Erythroblast (primary cell): ENCODE measurements at regions not wholly inside any gene's neighbourhood (a gene's known extent, or its start where the extent isn't known, plus 50 kb on each side); places are given as distances from the start of the nearest gene placed in this dataset.
"Not testable (repeated sequence)": the region's sequence is repeated elsewhere in the genome, so short reads cannot be mapped to it uniquely, and the experiment has no call there.

Source experiments
- DNase-seq, 2 experiments: peaks; one replicate each; lab custom pipeline; 2025; lab: John Stamatoyannopoulos, UW
- GATA1 ChIP-seq: IDR thresholded peaks from 2 replicates; pipeline ENCODE4 v1.6.1; 2011; ENCODE audit warnings: low read depth, mild to moderate bottlenecking, control low read depth, low read length, moderate library complexity
- POLR2A ChIP-seq: IDR thresholded peaks from 2 replicates; pipeline ENCODE4 v1.6.1; 2011; ENCODE audit warnings: mild to moderate bottlenecking, low read length

DNA sequence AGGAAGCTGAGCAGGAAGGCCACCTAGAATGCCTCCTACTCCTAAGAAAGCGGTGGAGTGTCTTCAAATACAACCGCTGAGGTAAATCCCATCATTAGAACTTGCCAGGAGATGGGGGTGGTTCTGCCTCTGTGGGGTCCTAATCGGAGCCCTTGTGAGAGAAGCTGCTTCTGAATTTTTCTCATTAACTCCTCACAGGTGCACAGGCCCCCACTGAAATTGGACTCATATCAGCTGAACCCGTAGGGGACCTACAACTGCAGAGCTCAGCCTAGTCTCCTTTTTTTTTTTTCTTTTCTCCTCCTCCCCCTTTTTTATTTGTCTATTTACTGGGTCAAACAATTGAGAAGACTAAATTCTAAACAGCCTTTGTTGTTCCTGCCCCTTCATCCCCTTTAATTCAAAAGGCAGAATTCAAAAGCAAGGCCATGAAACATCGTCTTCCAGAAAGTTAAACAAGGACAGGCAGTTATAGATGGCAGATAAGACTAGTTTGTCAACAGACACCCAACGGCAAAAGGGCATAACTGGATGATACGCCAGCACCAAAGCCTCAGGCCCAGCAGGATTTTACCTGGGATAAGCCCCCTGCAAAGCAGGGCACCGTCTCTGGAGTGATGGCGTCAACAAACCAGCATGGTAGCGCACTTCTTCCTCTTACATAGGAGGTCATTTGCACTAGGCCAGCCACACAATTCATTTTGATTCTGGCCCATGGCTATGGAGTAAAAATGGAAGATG is 213.7 kb upstream of the HES1 start:
- TF ChIP-seq GATA1: no peak
- no peak for TF ChIP-seq POLR2A
- DNase-seq: peak in 1 of 2 experiments; percentile 19

DNA sequence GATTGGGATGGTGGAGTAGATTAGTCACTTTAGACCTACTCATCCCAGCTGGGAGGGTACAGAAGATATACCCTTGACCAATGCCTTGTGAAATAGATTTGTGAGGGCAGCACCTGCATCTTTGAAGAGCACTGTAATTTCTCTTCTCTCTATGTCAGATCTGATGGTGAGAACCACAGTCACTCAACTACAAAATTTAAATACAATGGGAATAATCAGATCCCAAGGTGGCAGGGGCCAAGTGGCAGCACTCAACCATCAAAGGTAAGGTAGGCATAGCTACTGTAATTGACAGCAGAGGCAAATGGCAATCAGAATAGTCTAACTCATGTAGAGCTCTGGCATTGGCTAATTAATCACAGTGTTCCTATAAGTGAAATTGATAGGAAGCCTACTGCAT is 212.0 kb upstream of the HES1 start:
- not testable (repeated sequence) for DNase-seq

DNA sequence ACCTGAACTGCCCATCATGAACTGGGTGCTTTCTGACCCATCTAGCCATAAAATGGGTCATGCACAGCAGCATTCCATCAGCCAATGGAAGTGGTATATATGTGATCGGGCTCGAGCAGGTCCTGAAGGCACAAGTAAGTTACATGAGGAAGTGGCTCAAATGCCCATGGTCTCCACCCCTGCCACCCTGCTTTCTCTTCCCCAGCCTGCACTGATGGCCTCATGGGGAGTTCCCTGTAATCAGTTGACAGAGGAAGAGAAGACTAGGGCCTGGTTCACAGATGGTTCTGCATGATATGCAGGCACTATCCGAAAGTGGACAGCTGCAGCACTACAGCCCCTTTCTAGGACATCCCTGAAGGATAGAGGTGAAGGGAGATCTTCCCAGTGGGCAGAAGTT is 209.9 kb upstream of the HES1 start:
- peak; percentile 84 to 92 for DNase-seq
- TF ChIP-seq GATA1: peak; percentile 16

DNA sequence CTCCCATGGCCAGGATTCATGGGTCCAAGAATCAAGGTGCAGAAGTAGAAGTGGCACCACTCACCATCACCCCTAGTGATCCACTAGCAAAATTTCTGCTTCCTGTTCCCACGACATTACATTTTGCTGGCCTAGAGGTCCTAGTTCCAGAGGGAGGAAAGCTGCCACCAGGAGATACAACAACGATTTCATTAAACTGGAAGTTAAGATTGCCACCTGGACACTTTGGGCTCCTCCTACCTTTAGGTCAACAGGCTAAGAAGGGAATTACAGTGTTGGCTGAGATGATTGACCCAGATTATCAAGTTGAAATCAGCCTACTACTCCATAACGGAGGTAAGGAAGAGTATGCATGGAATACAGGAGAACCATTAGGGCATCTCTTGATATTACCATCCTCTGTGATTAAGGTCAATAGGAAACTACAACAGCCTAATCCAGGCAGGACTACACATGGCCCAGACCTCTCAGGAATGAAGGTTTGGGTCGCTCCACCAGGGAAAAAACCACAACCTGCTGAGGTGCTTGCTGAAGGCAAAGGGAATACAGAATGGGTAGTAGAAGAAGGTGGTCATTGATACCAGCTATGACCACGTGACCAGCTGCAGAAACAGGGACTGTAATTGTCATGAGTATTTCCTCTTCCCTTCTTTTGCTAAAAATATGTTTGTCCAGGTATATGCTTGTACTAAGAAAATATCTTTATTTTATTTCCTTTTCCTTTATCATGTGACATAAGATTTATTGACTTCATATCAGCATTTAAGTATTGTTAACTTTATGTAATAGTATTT is 208.3 kb upstream of the HES1 start:
- peak in 1 of 2 experiments; percentile 27 for DNase-seq

DNA sequence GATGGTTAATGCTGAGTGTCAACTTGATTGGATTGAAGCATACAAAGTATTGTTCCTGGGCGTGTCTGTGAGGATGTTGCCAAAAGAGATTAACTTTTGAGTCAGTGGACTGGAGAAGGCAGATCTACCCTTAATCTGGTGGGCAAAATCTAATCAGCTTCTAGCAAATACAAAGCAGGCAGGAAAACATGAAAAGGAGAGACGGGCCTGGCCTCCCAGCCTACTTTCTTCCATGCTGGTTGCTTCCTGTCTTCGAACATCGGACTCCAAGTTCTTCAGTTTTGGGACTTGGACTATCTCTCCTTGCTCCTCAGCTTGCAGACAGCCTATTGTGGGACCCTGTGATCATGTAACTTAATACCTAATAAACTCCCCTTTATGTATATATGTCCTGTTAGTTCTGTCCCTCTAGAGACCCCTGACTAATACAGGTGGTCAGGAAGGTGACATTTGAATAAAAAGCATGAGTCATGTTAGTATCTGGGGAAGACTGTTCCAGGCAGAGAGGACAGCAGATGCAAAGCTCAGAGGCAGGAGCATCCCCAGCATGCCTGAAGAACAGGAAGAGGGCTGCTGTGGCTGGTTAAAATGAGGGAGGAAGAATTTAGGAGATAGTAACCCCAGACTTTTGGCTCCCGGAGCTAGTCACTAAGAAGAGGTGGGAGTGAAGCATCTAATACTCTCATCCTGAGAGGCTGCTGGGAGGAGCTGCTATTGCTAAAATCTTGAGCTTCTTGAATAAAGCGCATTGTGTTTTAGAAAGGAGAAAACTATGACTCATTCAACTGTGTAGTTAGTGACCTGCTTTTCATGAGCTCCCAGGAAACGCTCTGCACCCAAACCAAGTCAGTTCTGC is 207.4 kb upstream of the HES1 start:
- DNase-seq: peak; percentile 65 to 91
- TF ChIP-seq GATA1 (no peak), POLR2A (no peak)

DNA sequence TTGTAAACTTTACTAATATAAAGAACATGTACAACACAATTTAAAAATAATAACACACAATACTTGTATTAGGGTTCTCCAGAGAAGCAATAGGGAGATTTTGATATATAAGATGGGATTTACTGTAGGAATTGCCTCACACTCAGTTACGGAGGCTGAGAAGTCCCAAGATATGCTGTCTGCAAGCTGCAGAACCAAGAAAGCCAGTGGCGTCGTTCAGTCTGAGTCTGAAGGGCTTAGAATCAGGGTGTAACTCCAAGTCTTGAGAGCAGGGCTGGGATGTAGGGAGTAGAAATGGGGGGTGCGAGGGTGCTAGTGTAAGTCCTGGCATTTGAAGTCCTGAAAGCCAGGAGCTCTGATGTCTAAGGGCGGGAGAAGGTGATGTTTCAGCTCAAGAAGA is 206.6 kb upstream of the HES1 start:
- TF ChIP-seq GATA1 (no peak), POLR2A (no peak)
- no peak for DNase-seq

DNA sequence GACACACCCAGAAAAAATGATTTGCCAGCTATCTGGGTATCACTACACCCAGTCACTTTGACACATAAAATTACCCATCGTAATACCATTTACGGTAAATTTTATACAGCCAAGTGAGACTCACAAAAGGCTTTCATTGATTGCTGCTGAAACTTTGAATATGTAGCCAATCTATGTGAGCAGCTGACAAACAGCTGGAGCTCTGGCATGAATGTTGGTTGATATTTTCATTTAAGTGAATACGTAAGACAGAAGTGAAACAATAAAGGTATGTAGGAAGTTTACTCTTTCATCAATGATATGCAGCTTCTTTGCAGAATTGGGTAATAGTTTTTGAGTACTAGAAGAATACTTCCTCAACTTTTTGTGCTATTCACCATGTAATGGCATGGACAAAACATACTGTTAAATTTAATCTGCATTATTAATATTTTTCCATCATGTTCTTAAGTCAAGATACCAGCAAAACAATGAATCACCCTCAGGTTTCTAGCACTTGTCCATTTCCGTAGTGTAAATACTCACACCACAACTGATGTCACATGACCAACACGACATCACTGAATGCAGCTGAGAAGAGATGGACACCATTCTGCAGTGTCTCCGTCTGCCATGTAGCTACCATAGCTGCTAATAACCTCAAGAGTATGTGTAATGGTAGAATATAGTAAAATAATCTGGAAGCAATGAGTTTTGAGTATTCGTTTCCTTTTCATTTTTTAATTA is 205.9 kb upstream of the HES1 start:
- TF ChIP-seq POLR2A: no peak
- TF ChIP-seq GATA1: no peak
- no peak for DNase-seq

DNA sequence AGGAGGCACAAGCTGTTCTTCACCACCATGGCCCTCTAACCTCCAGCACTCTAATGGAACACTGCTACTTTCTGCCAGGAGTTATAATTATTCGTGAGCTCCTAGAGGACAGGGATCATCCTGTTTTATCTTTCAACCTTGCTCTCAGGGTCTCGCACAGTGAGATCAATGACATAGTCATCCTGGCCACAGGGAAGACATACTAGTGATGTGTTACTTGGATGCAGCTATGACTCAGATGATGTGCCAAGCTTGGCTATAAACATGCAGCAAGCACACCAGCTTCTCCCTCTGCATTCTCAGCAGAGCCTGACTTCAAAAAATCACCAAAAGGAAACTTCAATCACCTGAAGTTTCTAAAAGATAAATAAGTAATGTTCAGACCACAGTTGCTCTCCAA is 203.8 kb upstream of the HES1 start:
- no peak for TF ChIP-seq POLR2A
- no peak for TF ChIP-seq GATA1
- DNase-seq: no peak

DNA sequence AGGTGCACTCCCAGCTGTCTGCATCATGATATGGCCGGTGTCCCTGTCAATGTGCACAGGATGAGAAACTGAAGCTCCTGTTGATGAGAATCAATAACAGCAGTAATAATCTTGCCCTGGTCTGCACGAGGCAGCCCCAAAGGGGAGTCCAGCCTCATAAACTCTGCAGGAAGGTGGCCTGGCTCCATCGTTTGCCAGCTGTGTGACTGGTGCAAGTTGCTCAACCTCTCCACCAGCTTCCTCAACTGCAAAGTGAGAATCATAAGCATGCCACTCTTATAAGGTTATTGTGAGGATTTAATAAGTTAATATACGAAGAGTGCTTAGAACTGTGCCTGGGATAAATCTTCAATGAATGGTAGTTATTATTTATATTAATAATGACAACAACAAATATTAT is 203.4 kb upstream of the HES1 start:
- no peak for TF ChIP-seq POLR2A
- TF ChIP-seq GATA1: no peak
- no peak for DNase-seq

DNA sequence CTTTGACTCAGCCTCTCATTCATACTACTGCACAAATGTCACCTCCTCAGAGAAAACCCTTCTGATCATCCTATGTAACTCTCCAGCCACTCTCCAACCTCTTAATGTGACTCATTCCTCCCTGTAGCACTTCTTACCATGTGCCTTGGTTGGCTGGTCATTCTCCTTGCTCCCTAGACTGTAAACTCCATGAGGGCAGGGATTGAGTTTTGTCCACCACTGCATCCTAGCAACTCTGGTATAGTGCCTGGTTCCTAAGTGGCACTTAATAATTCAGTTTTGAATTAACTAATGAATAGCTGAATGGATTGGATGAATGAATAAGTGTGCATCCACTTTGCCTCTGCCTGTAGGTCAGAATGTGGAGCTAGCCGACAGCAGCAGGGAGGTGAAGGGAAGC is 202.5 kb upstream of the HES1 start:
- no peak for DNase-seq
- TF ChIP-seq GATA1: no peak
- TF ChIP-seq POLR2A: no peak

DNA sequence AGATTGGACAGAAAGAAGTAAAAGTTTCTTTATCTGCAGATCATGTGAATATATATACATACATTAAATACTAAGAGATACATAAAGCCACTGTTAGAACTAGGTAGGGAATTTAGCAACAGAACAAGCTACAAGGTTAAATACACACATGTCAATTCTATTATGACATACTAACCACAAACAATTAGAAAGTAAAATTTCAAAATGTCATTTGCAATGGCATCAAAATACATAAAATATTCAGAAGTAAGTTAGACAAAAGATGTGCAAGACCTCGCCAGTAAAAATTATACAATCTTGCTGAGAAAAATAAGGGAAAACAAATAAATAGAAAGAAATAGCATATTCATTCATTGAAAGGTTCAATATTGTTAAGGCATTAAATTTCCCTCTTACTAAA is 200.0 kb upstream of the HES1 start:
- DNase-seq: no peak
- TF ChIP-seq GATA1 (no peak), POLR2A (no peak)

DNA sequence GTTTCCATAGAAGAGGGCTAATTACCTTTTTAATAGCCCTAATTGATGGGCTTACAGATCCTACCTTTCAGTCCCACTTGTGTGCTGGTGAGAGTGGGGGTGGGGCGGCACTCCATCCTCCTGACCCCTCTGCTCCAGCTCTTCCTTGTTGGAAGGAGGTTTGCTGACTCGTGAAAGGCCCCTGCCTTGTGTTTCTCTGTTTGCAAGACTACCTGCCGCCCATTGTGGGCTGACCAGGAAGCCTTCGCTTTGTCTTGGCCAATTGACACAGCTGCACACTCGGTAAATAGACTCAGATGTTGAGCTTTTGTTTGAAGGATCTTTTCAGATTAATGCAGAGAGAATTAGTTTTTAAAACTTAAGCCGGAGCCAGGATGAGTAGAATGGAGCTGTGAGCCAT is 197.3 kb upstream of the HES1 start:
- DNase-seq: no peak
- TF ChIP-seq GATA1 (no peak), POLR2A (no peak)

DNA sequence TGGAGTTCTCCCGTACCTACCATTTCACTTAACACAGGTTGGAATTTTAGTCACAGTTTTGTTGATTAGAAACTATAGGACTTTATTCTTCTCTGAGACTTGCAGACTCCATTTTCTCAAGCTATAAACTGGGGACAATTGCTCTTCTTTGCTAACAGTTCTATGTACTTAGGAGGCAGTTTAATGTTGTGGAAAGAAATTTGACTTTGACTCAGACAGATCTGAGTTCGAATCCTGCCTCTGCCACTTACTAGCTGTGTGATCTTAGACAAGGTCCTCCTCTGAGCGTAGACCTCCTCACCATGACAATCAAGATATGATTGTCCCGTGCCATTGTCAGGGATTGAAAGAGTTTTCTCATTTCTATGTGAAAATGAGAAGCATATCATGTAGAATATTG is 196.4 kb upstream of the HES1 start:
- DNase-seq: no peak
- no peak for TF ChIP-seq POLR2A
- no peak for TF ChIP-seq GATA1

DNA sequence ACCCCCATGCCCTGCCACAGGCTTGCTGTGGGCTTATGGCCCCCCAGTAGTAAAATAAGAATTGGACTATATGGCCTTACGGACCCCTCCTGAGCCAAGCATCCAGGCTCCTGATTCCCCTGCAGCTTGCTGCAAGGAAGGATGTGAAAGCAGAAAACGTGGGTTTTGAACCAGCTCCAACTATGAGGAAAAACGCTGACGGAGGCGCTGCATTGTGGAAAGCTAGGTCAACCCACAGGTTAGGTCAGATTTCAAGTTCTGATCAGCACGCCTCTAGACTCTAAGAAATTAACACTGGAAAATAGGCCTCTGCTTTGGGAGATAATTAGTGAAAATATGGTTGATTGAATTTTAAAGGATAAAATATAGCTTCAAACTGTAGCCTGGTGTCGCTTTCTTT is 195.4 kb upstream of the HES1 start:
- TF ChIP-seq POLR2A: no peak
- DNase-seq: no peak
